HEK293 (cell line): ENCODE measurements at regions not wholly inside any gene's neighbourhood (a gene's known extent, or its start where the extent isn't known, plus 50 kb on each side); places are given as distances from the start of the nearest gene placed in this dataset.
"Not testable (repeated sequence)": the region's sequence is repeated elsewhere in the genome, so short reads cannot be mapped to it uniquely, and the experiment has no call there.

Experiments used
- CTCF ChIA-PET: fragments of 350-600 bp; formaldehyde crosslinking; extraction: SDS; loops from one replicate; lab custom pipeline; 2021; ENCODE audit warnings: antibody characterized with exemption; lab: Yijun Ruan, JAX
- POLR2A ChIA-PET: fragments of 300-600 bp; formaldehyde crosslinking; extraction: SDS; loops from one replicate; lab custom pipeline; 2020; ENCODE audit warnings: antibody characterized with exemption, inconsistent platforms; lab: Yijun Ruan, JAX
- H3K27ac ChIP-seq: fragments of 200-500 bp; sonication (Bioruptor generic); 2 replicates; pipeline ENCODE4 v1.5.1; 2014; ENCODE audit warnings: low read depth, low read length, control low read depth, inconsistent platforms; ENCODE audit errors: extremely low read depth
- H3K36me3 ChIP-seq, 2 experiments: fragments of 200-500 bp in 1 of 2; sonication (Bioruptor generic) in 1 of 2; 1 replicate in 1 of 2; 2 replicates in 1 of 2; pipeline ENCODE4 v1.5.1; 2014 to 2017; ENCODE audit warnings: inconsistent platforms in 2 of 2, low read length in 2 of 2; ENCODE audit not compliant: control insufficient read depth in 2 of 2, insufficient read depth in 1 of 2
- H3K4me1 ChIP-seq: fragments of 200-500 bp; sonication (Bioruptor generic); 2 replicates; pipeline ENCODE4 v1.5.1; 2014; ENCODE audit warnings: mild to moderate bottlenecking, low read length, inconsistent platforms; ENCODE audit not compliant: control insufficient read depth, insufficient read depth
- H3K4me3 ChIP-seq: 2 replicates; pipeline ENCODE4 v1.5.1; 2011; ENCODE audit warnings: low read depth, mild to moderate bottlenecking, control low read depth, low read length, moderate library complexity
- H3K9me3 ChIP-seq: fragments of 200-500 bp; sonication (Bioruptor generic); 2 replicates; pipeline ENCODE4 v1.5.1; 2014; ENCODE audit warnings: low read depth, low read length, inconsistent platforms; ENCODE audit not compliant: control insufficient read depth, insufficient read depth
- CTCF ChIP-seq: fragments of 450-650 bp; formaldehyde crosslinking; IDR thresholded peaks from 2 replicates; pipeline ENCODE4 v1.5.1; 2016; ENCODE audit warnings: missing biosample characterization, missing genetic modification characterization
- GLIS2 ChIP-seq: fragments of 450-650 bp; formaldehyde crosslinking; IDR thresholded peaks from 2 replicates; pipeline ENCODE4 v1.5.1; 2016; ENCODE audit warnings: missing biosample characterization, missing genetic modification characterization
- HOXA7 ChIP-seq: sonication (generic); formaldehyde crosslinking; IDR thresholded peaks from 2 replicates; pipeline ENCODE4 v1.8.1; 2022; ENCODE audit warnings: missing genetic modification reagents, borderline replicate concordance
- HOXD13 ChIP-seq: sonication (generic); formaldehyde crosslinking; IDR thresholded peaks from 2 replicates; pipeline ENCODE4 v1.8.0; 2022; ENCODE audit warnings: missing genetic modification reagents, borderline replicate concordance
- OSR2 ChIP-seq: fragments of 450-650 bp; formaldehyde crosslinking; IDR thresholded peaks from 2 replicates; pipeline ENCODE4 v1.5.1; 2016; ENCODE audit warnings: missing biosample characterization, missing genetic modification characterization
- PRDM10 ChIP-seq: fragments of 450-650 bp; formaldehyde crosslinking; IDR thresholded peaks from 2 replicates; pipeline ENCODE4 v1.5.1; 2016; ENCODE audit warnings: missing biosample characterization, missing genetic modification characterization
- SETDB1 ChIP-seq: IDR thresholded peaks from one replicate; pipeline ENCODE4 v1.6.1; 2017; ENCODE audit warnings: mild to moderate bottlenecking, low read length, moderate library complexity, mixed read lengths; ENCODE audit not compliant: insufficient read length
- ZBTB21 ChIP-seq: fragments of 450-650 bp; formaldehyde crosslinking; IDR thresholded peaks from 2 replicates; pipeline ENCODE4 v1.5.1; 2017; ENCODE audit warnings: missing biosample characterization, missing genetic modification characterization
- ZBTB49 ChIP-seq: fragments of 450-650 bp; formaldehyde crosslinking; IDR thresholded peaks from 2 replicates; pipeline ENCODE4 v1.5.1; 2016; ENCODE audit warnings: missing biosample characterization, missing genetic modification characterization, low read depth
- ZFP37 ChIP-seq: fragments of 450-650 bp; formaldehyde crosslinking; IDR thresholded peaks from 2 replicates; pipeline ENCODE4 v1.5.1; 2016; ENCODE audit warnings: missing biosample characterization, missing genetic modification characterization
- ZNF10 ChIP-seq: fragments of 450-650 bp; formaldehyde crosslinking; IDR thresholded peaks from 2 replicates; pipeline ENCODE4 v1.5.1; 2017; ENCODE audit warnings: missing biosample characterization, missing genetic modification characterization
- ZNF112 ChIP-seq: fragments of 450-650 bp; formaldehyde crosslinking; IDR thresholded peaks from 2 replicates; pipeline ENCODE4 v1.5.0; 2017; ENCODE audit warnings: missing biosample characterization, missing genetic modification characterization
- ZNF146 ChIP-seq: fragments of 450-650 bp; formaldehyde crosslinking; IDR thresholded peaks from 2 replicates; pipeline ENCODE4 v1.5.1; 2016; ENCODE audit warnings: missing biosample characterization, missing genetic modification characterization
- ZNF16 ChIP-seq: fragments of 450-650 bp; formaldehyde crosslinking; IDR thresholded peaks from 2 replicates; pipeline ENCODE4 v1.5.1; 2016; ENCODE audit warnings: low read depth, missing biosample characterization, missing genetic modification characterization
- ZNF202 ChIP-seq: fragments of 450-650 bp; formaldehyde crosslinking; IDR thresholded peaks from 2 replicates; pipeline ENCODE4 v1.5.1; 2016; ENCODE audit warnings: missing biosample characterization, missing genetic modification characterization, borderline replicate concordance
- ZNF274 ChIP-seq, 2 experiments: fragments of 200-500 bp in 1 of 2; fragments of 450-650 bp in 1 of 2; sonication (Bioruptor generic) in 1 of 2; formaldehyde crosslinking in 1 of 2; IDR thresholded peaks; 2 replicates each; pipeline versions ENCODE4 v1.5.1 to v1.6.1; 2014 to 2016; ENCODE audit warnings: borderline replicate concordance in 1 of 2, inconsistent platforms in 1 of 2, low read length in 1 of 2, missing biosample characterization in 1 of 2, missing genetic modification characterization in 1 of 2
- ZNF302 ChIP-seq: fragments of 450-650 bp; formaldehyde crosslinking; IDR thresholded peaks from 2 replicates; pipeline ENCODE4 v1.5.1; 2016; ENCODE audit warnings: missing biosample characterization, missing genetic modification characterization, low read depth
- ZNF362 ChIP-seq: fragments of 450-650 bp; formaldehyde crosslinking; IDR thresholded peaks from 2 replicates; pipeline ENCODE4 v1.5.1; 2016; ENCODE audit warnings: missing biosample characterization, missing genetic modification characterization
- ZNF501 ChIP-seq: fragments of 450-650 bp; formaldehyde crosslinking; IDR thresholded peaks from 2 replicates; pipeline ENCODE4 v1.5.1; 2016; ENCODE audit warnings: missing biosample characterization, missing genetic modification characterization
- ZNF624 ChIP-seq: fragments of 450-650 bp; formaldehyde crosslinking; IDR thresholded peaks from 2 replicates; pipeline ENCODE4 v1.5.1; 2017; ENCODE audit warnings: missing biosample characterization, missing genetic modification characterization
- ZNF664 ChIP-seq: fragments of 450-650 bp; formaldehyde crosslinking; IDR thresholded peaks from 2 replicates; pipeline ENCODE4 v1.5.1; 2016; ENCODE audit warnings: missing biosample characterization, missing genetic modification characterization
- ZNF677 ChIP-seq: fragments of 450-650 bp; IDR thresholded peaks from 2 replicates; pipeline ENCODE4 v1.5.0; 2018; ENCODE audit warnings: missing biosample characterization, mild to moderate bottlenecking, missing genetic modification characterization, moderate library complexity
- ZNF707 ChIP-seq: fragments of 450-650 bp; formaldehyde crosslinking; IDR thresholded peaks from 2 replicates; pipeline ENCODE4 v1.5.1; 2016; ENCODE audit warnings: missing biosample characterization, missing genetic modification characterization

GRCh38 chr2:208726242-208726641, 319.6 kb downstream of the PTH2R start:
- Histone ChIP-seq H3K4me1 (no peaks in the 10 kb centered on the region), H3K9me3 (no peaks in the 10 kb centered on the region), H3K4me3 (no peak overlapping the region), H3K36me3 (no peaks in the 10 kb centered on the region), H3K27ac (no peak overlapping the region)
- ChIA-PET POLR2A (no interaction called here), CTCF (no interaction called here)
- no peak for TF ChIP-seq ZNF16 (tag by site-specific recombination)
- TF ChIP-seq ZNF501 (tag by site-specific recombination) = no peak
- TF ChIP-seq ZBTB49 (tag by site-specific recombination) = no peak
- TF ChIP-seq CTCF (tag by site-specific recombination) = no peak
- no peak for TF ChIP-seq ZNF112 (tag by site-specific recombination)
- no peak for TF ChIP-seq HOXA7
- TF ChIP-seq ZNF302 = no peak
- TF ChIP-seq ZNF362 = no peak
- TF ChIP-seq ZNF202 (tag by site-specific recombination) = no peak

- POLR2A ChIA-PET, H3K36me3 ChIP-seq, H3K4me1 ChIP-seq, H3K27ac ChIP-seq, H3K9me3 ChIP-seq, H3K4me3 ChIP-seq: not testable (repeated sequence)
- CTCF ChIA-PET = interaction anchor here (0.7 kb wide), 1 partner anchor 859 kb away, joined by 3 read pairs; no protein-coding TSS in a partner anchor
These were observed 345.2 kb downstream of the PTH2R start for GRCh38 chr2:208751663-208752415.

- Histone ChIP-seq H3K27ac (no peak overlapping the region), H3K9me3 (no peaks in the 10 kb centered on the region), H3K4me1 (no peaks in the 10 kb centered on the region), H3K4me3 (no peak overlapping the region), H3K36me3 (no peaks in the 10 kb centered on the region)
- TF ChIP-seq ZNF274 (IDR thresholded peaks at IDR 0.05; ENCODE audit: low read length) (no peak), ZNF274 (tag by site-specific recombination; IDR thresholded peaks at IDR 0.05; ENCODE audit: borderline replicate concordance) (no peak), SETDB1 (no peak), ZFP37 (tag by site-specific recombination) (no peak), ZNF202 (tag by site-specific recombination) (no peak), GLIS2 (tag by site-specific recombination) (no peak), HOXA7 (no peak), ZBTB21 (tag by site-specific recombination) (no peak), ZNF677 (tag by site-specific recombination) (no peak), OSR2 (tag by site-specific recombination) (no peak), ZNF10 (tag by site-specific recombination) (no peak), PRDM10 (tag by site-specific recombination) (no peak), ZNF146 (no peak), HOXD13 (CRISPR knock-in tag) (no peak), ZNF624 (no peak), ZNF707 (tag by site-specific recombination) (no peak), ZNF664 (tag by site-specific recombination) (no peak)
- ChIA-PET CTCF (no interaction called here), POLR2A (no interaction called here)
These were observed 350.8 kb downstream of the PTH2R start for GRCh38 chr2:208757364-208757763.
